ENCODE measurements at regions not wholly inside any gene's neighbourhood (a gene's known extent, or its start where the extent isn't known, plus 50 kb on each side); places are given as distances from the start of the nearest gene placed in this dataset.

DNA sequence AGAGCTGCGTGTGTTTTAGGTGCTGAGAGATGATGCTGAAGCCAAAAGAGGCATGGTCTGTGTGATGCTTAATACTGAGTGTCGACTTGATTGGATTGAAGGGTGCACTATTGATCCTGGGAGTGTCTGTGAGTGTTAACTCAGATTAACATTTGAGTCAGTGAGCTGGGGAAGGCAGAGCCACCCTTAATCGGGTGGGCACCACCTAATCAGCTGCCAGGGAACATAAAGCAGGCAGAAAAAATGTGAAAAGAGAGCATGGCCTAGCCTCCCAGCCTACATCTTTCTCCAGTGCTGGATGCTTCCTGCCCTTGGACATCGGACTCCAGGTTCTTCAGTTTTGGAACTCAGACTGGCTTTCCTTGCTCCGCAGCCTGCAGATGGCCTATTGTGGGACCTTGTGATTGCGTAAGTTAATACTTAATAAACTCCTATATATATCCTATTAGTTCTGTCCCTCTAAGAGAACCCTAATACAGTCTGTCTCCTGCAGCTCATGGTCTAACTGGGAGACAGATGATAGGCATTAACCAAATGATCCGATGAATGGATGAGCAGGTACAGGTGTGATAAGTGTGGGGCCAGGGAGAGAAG, 91.6 kb downstream of the TFAP2C start:
- TF ChIP-seq, protein P1, sequence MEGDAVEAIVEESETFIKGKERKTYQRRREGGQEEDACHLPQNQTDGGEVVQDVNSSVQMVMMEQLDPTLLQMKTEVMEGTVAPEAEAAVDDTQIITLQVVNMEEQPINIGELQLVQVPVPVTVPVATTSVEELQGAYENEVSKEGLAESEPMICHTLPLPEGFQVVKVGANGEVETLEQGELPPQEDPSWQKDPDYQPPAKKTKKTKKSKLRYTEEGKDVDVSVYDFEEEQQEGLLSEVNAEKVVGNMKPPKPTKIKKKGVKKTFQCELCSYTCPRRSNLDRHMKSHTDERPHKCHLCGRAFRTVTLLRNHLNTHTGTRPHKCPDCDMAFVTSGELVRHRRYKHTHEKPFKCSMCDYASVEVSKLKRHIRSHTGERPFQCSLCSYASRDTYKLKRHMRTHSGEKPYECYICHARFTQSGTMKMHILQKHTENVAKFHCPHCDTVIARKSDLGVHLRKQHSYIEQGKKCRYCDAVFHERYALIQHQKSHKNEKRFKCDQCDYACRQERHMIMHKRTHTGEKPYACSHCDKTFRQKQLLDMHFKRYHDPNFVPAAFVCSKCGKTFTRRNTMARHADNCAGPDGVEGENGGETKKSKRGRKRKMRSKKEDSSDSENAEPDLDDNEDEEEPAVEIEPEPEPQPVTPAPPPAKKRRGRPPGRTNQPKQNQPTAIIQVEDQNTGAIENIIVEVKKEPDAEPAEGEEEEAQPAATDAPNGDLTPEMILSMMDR (IDR thresholded peaks at IDR 0.05) = no peak
- no peak for TF ChIP-seq POLR2AphosphoS5 (IDR thresholded peaks at IDR 0.05)
- TF ChIP-seq POLR2A (IDR thresholded peaks at IDR 0.05; ENCODE audit: low read depth) = no peak
- no peak for TF ChIP-seq EP300 (IDR thresholded peaks at IDR 0.05)

Data from esophagus muscularis mucosa (tissue), 4 donors.